Endothelial cell of hepatic sinusoid (primary cell): ENCODE measurements at regions not wholly inside any gene's neighbourhood (a gene's known extent, or its start where the extent isn't known, plus 50 kb on each side); places are given as distances from the start of the nearest gene placed in this dataset.
"Not testable (repeated sequence)": the region's sequence is repeated elsewhere in the genome, so short reads cannot be mapped to it uniquely, and the experiment has no call there.

Experiments
- in situ Hi-C: cut with HindIII; loops from 2 replicates; pipeline ENCODE4 v1.10.0; 2017; ENCODE audit warnings: low sequenced_read_pairs

DNA sequence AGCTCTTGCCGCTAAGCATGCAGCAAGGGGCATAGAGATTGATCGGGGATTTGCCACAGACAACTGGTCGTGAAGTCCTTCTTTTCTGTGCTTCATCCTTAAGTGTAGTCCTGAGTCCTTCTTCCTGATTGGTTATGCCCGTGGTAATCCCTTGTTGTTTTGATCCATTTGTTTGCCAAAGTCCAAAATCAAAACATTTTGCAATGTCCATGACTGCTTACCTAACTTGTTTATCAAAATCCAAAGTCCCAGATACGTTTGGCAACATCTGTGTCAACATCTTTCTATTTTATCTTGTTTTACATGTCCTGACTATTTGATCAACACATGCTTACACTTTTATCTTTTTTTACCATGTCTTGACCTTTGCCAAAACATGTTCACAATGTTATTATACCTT, 229.0 kb upstream of the ZNF804A start:
- in situ Hi-C loops: no loop called here

DNA sequence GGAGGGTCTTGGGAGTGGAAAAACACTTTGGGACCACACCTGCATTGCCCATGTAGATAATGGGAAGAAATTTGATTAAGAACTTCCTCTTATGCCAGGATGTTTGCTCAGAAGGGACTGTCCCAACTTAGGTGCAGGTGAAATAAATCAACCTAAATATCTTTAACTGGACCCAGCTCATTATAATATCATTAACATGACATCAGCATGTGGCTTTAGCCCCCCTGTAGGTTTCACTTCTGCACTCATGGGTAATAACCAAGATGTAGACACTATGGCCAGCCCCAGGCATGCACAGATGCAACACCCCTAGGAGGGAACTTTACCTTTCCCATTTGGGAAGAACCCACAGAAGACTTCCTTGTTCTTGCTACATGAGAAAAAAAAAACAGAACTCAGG, 227.4 kb upstream of the ZNF804A start:
- in situ Hi-C loops: no loop called here

DNA sequence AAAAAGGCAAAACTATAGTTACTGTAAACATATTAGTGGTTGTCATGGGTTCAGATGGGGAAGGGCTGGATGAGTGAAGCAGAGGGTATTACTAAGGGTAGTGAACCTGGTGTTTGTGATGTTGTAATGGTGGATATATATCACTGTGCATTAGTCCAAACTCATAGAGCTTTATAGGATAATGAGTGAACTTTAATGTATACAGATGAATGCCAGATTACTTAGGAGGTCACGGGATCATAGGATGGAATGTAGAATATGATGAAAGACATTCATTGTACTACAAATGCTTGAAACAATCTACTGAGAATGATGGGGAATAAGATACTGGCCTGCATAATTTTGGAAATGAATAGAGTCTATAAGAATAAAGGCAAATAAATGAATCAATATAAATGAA, 226.7 kb upstream of the ZNF804A start:
- in situ Hi-C loops: no loop called here

DNA sequence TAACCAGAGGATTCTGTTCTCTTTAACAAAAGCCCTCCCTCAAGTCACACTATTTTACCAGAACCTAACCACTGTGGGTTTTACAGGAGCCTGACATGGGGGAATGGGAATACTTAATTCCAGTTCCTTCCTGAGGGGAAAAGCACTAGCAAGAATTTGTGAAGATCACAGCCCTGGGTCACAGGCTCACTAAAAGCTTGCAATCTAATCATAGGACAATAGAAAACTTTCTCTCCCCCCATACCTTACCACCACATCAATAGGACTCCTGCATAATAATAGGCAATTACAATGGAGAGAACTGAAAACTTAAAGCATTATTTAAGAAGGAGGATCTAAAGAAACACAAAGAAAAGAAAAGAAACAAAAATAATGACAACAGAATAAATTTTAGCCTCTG, 225.8 kb upstream of the ZNF804A start:
- in situ Hi-C loops: no loop called here

DNA sequence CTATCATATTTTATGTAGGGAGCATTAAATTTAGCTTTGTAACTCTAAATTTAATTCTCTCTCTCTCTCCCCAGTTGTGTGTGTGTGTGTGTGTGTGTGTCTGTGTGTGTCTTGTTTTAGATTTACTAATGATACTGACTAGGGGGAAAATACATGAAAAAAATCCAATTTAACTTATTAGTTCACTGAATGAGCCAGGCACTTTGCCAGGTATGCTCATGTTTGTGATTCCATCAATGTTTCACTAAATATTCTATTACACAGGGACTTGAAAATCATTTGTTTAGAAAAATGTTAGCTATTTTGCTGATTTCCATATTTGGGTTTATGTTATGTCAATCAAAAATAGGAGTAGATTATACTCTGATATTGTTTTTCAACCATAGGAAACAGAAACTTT, 203.7 kb upstream of the ZNF804A start:
- in situ Hi-C loops: no loop called here

DNA sequence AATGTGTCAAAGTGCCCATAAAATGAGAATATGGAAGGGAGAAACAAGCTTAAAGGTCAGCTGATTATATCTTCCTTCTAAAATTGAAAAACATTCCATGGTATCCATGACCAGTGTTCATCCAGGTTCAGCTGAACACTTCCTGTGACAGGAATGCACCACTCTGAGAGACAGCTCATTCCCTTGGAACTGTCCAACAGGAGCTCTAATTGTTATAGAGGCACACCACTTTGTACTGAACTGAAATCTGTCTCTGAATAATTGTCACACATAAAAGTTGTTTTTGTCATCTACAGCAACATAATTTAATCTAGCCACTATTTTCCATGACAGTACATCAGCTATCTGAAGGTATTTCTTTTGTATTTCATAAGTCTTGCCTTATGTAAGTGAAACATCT, 195.9 kb upstream of the ZNF804A start:
- in situ Hi-C loops: no loop called here

DNA sequence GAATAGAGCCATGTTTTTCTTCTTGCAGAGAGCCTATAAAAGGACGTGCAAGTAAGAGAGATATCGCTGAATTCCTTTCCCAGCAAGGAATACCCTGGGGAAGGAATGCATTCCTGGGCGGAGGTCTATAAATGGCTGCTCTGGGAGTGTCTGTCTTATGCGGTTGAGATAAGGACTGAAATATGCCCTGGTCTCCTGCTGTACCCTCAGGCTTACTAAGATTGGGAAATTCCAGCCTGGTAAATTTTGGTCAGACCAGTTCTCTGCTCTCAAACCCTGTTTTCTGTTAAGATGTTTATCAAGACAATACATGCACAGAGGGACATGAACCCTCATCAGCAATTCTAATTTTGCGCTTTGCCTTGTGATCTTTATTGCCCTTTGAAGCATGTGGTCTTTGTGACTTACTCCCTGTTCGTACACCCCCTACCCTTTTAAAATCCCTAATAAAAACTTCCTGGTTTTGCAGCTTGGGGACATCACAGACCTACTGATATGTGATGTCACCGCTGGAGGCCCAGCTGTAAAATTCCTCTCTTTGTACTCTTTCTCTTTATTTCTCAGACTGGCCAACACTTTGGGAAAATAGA, 191.2 kb upstream of the ZNF804A start:
- in situ Hi-C loops: not testable (repeated sequence)

DNA sequence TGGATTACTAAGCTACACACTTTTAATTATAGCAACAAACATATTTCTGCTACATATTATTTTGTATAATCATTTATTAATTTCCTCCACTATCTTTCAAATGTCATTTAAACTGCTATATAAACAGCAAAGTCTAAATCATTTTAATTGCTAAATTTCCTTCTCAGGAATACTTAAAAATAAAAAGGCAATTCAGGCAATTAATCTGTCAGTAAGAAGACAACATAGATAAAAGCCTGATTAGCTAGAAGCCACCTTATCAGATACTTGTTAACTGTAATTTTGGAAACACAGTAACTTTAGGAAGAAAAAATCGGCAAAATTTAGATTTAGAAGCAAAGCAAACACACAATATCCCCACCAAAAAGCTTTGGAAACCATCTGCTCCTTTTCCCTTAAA, 188.2 kb upstream of the ZNF804A start:
- in situ Hi-C loops: no loop called here

DNA sequence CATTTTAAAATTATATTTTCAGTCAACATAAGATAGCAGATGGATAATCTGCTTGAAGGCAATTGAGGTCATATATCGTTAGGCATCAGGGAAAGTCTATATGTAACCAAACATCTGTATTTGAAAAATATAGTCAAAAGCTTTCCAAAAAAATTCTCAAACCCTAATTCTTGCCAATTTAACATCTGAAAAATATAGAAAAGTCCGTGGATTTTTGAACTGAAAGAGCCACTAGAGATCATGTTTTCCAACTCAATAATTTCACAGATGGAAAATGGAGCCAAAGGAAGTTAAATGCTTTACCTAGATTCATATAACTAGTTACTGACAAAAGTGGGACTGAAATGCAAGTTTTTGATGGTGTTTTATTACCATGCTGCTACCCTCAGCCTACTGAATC, 185.1 kb upstream of the ZNF804A start:
- in situ Hi-C loops: no loop called here

DNA sequence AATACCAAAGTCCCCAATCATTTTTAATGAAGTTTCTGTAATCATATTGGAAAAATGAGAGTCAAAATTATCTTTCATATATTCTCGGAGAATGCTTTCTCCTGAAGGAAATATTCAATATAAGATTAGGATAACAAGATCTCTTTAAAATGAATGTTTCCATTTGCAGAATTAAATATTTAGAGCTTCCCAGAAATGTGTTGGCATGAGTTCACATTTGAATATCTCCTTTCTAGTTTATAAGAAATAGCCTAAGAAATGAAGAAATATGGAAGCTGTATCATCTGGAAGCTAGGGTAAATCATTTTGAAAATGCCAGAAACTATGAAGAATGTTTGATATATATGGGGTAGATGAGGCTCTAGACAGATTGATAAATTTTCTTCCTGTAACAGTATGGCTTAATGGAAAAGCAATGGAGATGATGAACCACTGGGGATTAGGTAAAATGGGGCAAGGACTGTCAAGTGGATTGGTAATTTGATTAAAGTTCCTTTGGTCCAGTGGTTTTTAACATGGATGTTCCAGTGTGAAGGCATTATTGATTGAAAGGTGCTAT, 184.6 kb upstream of the ZNF804A start:
- in situ Hi-C loops: no loop called here

DNA sequence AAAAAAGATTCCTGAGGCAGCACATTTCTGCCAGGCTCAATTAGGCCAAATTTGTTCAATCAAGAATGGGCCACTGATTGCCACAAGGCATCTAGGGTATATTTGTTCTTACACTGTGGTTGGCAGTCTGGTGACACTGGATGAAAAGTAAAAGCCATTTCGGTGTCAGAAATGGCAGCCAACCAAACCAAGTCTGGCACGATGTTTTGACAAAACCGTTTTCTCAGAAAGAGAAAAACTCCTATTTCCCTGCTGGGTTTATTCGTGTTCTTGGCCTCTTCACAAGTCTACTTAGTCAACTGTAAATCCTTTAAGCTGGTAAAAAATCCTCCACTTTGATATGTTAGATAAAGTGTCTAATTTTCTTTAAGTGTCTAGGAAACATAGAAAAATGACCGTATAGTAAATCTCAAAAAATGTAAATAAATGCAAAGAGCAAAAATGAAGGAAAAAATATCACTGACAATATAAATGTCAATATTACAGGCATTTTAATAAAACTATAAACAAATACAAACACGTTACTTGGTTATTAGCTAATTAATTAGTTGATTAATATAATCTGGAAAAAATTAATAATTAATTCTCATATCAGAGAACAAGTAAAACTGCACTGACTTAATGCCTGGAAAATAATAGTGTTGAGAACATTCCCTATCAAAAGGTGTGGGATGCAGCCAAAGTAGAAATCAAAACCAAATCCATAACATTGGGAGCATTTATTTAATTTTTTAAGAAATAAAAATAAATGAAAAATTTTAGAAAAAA, 182.0 kb upstream of the ZNF804A start:
- in situ Hi-C loops: no loop called here

DNA sequence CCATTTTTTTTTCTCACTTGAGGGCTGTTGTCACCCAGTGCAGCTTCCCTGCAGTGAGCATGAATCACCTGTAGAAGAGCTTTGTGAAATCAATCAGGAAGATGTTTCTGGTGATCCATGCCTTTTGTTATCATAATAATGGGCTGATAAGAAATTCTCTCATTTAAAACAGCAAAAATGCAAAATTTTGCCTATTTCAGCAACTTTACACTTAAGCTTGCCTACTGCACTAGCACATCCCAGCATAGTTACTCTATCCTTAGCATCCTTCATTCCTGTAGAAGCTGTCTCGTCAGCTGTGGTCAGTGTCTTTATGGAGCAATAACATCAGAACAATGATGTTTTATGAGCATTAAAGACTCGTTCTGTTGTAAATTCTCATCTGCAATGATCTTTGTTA, 178.6 kb upstream of the ZNF804A start:
- in situ Hi-C loops: no loop called here

DNA sequence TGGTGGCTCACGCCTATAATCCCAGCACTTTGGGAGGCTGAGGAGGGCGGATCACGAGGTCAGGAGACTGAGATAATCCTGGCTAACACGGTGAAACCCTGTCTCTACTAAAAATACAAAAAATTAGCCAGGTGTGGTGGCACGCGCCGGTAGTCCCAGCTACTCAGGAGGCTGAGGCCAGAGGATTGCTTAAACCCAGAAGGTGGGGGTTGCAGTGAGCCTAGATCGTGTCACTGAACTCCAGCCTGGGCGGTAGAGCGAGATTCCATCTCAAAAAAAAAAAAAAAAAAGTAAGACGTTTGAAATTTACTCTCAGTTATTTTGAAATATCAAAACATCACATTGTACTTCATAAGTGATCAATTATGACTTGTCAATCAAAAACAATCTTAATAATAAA, 176.9 kb upstream of the ZNF804A start:
- in situ Hi-C loops: not testable (repeated sequence)

DNA sequence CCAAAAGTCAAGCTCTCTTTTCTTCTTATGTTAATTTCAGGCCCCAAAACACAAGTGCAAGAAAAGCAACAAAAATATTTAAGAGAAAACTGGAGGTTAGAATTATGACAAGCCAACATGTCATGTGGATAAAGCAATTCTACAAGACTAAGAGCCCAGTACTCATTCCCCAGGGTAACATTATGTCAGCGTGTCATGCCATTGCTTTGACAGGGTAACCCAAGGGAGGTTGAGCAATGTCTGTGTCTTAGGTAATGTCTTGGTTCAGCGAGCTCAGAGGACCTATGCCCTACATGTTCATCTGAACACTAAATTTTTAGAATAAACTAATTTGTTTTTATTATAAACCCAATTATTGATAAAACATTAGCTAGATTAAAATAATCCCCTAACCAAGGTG, 173.2 kb upstream of the ZNF804A start:
- in situ Hi-C loops: no loop called here

DNA sequence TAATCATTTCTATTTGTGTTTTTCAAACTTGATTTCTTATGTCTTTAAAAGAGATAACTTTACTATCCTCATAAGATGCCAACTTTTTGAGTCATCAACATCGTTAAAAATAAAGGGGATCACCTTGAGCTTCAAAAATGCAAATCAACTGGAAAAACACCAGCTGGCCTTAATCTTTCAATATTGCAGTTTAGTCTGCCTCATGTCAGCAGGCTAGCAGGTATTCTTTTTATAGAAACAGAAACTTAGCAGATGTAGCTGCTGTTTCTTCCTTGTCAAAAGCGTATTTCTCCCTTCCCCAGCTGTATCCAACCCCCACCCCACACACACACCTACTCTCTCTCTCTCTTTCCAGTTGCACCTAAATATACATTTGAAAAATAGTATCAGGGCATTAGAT, 154.1 kb upstream of the ZNF804A start:
- in situ Hi-C loops: no loop called here

DNA sequence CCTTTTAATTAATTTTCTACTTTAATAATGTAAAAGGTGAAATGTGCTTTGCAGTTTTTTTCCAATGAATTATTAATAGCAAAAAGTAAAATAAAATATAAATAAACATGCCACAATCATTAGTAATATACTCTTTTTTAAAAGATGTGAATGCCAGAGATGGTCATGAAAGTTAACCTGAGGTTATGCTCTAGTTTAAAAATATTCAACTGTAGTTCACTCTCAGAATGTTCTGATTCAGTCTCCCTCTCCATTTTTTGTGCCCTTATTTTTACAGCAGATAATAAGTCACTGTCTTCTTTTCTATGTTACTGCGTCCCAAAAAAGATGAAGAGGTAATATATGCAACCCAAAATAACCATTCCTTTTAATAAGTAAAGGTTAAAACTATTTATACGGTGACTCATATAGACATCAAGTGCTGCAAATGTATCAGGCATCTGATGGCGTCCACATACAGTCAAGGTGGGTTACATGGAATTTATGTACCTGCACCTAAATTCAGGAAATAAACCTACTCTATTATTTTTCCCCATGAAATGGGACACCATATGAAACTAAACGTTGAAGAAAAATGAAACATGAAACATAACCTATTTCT, 153.6 kb upstream of the ZNF804A start:
- in situ Hi-C loops: no loop called here

DNA sequence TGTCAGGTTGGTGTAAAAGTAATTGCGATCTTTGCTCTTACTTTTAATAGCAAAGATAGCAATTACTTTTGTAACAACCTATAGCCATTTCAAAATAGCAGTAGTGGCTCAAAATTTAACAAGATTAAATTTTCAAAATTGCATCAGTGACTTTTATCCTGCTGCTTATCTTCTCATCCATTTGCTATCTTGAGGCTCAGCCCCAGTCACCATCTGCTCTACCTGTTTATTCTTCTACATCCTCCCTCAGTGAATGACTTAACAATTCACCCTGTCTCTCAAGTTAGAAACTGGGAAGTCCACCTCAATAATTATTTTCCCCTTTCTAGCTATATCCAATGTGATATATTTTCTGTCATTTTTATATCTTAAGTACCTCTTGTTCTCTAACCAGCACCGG, 148.6 kb upstream of the ZNF804A start:
- in situ Hi-C loops: no loop called here

DNA sequence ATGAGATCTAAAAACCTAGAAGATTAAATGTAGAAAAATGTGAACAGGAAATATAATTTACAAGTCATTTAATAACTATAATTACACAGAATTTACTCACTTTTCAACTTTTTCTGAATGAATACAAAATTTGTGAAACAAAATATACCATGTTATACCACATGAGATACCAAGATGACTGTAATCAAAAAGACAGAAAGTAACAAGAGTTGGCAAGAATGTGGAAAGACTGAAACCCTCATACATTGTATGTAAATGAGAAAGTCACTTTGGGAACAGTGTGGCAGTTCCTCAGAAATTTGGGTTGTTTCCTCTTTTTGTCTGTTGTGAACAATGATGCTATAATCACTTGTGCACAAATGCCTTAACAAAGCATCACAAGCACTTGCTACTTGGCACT, 145.4 kb upstream of the ZNF804A start:
- in situ Hi-C loops: no loop called here

DNA sequence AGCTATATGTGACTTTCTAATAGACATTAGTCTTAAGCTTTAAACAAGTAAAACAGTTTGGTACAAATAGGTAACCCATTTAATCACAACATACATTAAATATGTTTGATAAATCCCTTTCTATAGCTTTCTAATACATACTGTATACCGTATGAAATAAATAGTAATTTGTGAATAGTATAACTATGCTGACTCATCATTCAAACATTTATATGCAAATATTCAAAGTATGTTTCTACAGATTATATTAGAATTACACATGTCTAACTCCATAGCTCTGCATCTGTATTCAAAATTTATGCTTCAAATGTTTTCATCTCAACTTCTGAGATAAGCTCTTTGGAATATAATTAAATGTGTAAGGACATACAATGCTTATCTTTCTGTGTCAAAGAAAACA, 142.7 kb upstream of the ZNF804A start:
- in situ Hi-C loops: no loop called here

DNA sequence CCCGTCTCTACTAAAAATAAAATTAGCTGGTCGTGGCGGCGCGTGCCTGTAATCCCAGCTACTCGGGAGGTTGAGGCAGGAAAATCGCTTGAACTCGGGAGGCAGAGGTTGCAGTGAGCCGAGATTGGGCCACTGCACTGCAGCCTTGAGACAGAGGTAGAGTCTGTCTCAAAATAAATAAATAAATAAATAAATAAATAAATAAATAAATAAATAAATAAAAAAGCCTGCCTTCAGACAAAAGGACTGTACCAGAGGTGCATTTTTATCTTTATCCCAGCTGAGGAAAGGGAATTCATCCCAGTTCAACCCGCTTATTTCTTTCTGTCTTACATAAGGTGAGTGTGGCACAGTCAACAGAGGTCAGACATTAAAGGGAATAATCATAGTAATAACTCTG, 141.6 kb upstream of the ZNF804A start:
- in situ Hi-C loops: not testable (repeated sequence)

DNA sequence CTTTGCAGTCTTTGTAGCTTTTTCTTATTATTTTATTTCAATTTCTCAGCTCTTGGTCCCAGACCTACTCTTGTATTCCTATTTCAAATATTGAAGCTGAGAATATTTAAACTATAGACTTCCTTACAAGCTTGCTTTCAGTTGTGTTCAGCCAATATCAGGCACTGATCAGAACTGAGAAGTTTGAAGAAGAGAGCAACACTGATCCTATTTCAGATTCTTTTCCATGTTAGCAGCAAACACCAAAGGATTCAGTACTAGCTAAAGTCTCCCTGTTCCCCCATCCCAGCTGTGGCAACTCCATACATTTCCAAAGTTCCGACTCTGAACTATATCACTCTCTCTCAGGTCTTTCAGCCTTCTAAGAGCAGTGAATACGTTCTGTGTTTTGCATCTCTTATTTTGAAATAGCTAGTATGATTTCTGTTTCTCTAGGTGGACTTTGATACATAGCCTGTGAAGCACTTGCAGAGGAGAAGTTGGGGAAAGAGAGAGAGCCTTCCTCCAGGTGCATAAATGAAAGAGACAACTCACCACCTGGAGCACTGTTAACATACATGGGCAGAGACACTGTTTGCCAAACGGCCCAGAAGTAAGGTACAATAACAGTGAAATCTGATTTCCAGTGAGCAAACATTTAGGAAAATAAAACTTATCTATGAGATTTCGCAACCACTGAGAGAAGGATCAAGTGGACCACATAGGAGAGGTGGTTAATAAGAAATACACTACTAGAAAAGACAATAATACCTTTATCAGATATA, 135.0 kb upstream of the ZNF804A start:
- in situ Hi-C loops: no loop called here

DNA sequence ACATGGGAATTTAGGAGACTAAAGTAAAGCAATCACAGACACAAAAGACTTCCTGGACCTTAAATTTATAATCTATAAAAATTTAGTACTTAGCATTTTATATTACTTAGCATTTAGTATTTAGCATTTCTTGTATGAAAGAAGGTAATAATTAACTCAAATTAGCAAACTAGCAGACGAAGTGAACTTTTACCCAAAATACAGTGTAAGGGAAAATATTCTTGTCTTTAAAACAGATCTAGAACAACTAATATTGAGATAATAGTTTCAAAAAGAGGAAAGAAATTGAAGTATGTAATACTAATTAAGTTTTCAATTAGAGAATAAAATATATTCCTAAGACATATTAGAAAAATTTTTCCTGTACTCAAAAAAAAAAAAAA, 134.5 kb upstream of the ZNF804A start:
- in situ Hi-C loops: no loop called here
